ENCODE measurements at regions not wholly inside any gene's neighbourhood (a gene's known extent, or its start where the extent isn't known, plus 50 kb on each side); places are given as distances from the start of the nearest gene placed in this dataset.

- no peak overlapping the region for H3K18ac ChIP-seq (ENCODE audit: low read depth in 1 of 2, low read length in 2 of 2)
- no peak overlapping the region for H3K27ac ChIP-seq (ENCODE audit: low read length, poor library complexity, severe bottlenecking)
- H4K91ac ChIP-seq (ENCODE audit: low read length), result no peak overlapping the region
- H3K36me3 ChIP-seq (ENCODE audit: control insufficient read depth in 1 of 2, insufficient read depth in 2 of 2, low read depth in 1 of 2, low read length in 2 of 2), result no peaks in the 10 kb centered on the region
- no peak for DNase-seq
- H2BK15ac ChIP-seq (ENCODE audit: low read depth, poor library complexity, severe bottlenecking), result no peak overlapping the region
- no peak overlapping the region for H2AFZ ChIP-seq (ENCODE audit: low read depth, low read length)
- no peaks in the 10 kb centered on the region for H3K9me3 ChIP-seq (ENCODE audit: control insufficient read depth, low read length)
- no peak overlapping the region for H3K9ac ChIP-seq (ENCODE audit: low read length)
- H2AK5ac ChIP-seq (ENCODE audit: low read length, severe bottlenecking), result no peak overlapping the region
- peaks cover 13 to 17% of the 10 kb centered on the region in 2 experiments for H3K27me3 ChIP-seq (ENCODE audit: control insufficient read depth in 1 of 2, insufficient read depth in 1 of 2, low read length in 2 of 2)
- 81% methylated on average over 9 of the region's 9 CpGs for WGBS
- no peak overlapping the region for H3K4me3 ChIP-seq (ENCODE audit: insufficient read depth in 1 of 2, low read depth in 1 of 2, low read length in 2 of 2)
- H2BK5ac ChIP-seq (ENCODE audit: low read depth, low read length, poor library complexity, severe bottlenecking), result no peak overlapping the region
- H3K4me2 ChIP-seq (ENCODE audit: low read length, poor library complexity, severe bottlenecking), result no peak overlapping the region
- H4K8ac ChIP-seq (ENCODE audit: low read length), result no peak overlapping the region
- H3K79me1 ChIP-seq (replicated peaks; ENCODE audit: low read length, poor library complexity, severe bottlenecking), result no peaks in the 10 kb centered on the region
- H3K23ac ChIP-seq (ENCODE audit: low read length in 2 of 2), result no peak overlapping the region
- H2BK12ac ChIP-seq (ENCODE audit: low read length in 2 of 2), result no peak overlapping the region
- no peak overlapping the region for H3K14ac ChIP-seq (ENCODE audit: low read length in 2 of 2)
- H2BK120ac ChIP-seq (ENCODE audit: low read depth, low read length), result no peak overlapping the region
- H3K4me1 ChIP-seq (ENCODE audit: control insufficient read depth, insufficient read depth, low read depth, low read length), result no peaks in the 10 kb centered on the region
- H3K4ac ChIP-seq (ENCODE audit: low read depth in 1 of 2, low read length in 2 of 2), result no peak overlapping the region
Observed at GRCh38 chr16:54985156-54985555, 54.5 kb downstream of the IRX5 start.

- no peak overlapping the region for H2BK15ac ChIP-seq (ENCODE audit: low read depth, poor library complexity, severe bottlenecking)
- WGBS, result 77% methylated on average over 2 of the region's 3 CpGs
- no peak overlapping the region for H3K4ac ChIP-seq (ENCODE audit: low read depth in 1 of 2, low read length in 2 of 2)
- no peaks in the 10 kb centered on the region for H3K4me1 ChIP-seq (ENCODE audit: control insufficient read depth, insufficient read depth, low read depth, low read length)
- H3K9me3 ChIP-seq (ENCODE audit: control insufficient read depth, low read length), result no peaks in the 10 kb centered on the region
- H3K36me3 ChIP-seq (ENCODE audit: control insufficient read depth in 1 of 2, insufficient read depth in 2 of 2, low read depth in 1 of 2, low read length in 2 of 2), result no peaks in the 10 kb centered on the region
- no peak overlapping the region for H3K4me2 ChIP-seq (ENCODE audit: low read length, poor library complexity, severe bottlenecking)
- no peak overlapping the region for H3K4me3 ChIP-seq (ENCODE audit: insufficient read depth in 1 of 2, low read depth in 1 of 2, low read length in 2 of 2)
- H3K79me1 ChIP-seq (replicated peaks; ENCODE audit: low read length, poor library complexity, severe bottlenecking), result no peaks in the 10 kb centered on the region
- H4K8ac ChIP-seq (ENCODE audit: low read length), result no peak overlapping the region
- H3K27ac ChIP-seq (ENCODE audit: low read length, poor library complexity, severe bottlenecking), result no peak overlapping the region
- no peak overlapping the region for H3K14ac ChIP-seq (ENCODE audit: low read length in 2 of 2)
- no peak for DNase-seq
- H2BK5ac ChIP-seq (ENCODE audit: low read depth, low read length, poor library complexity, severe bottlenecking), result no peak overlapping the region
- H3K27me3 ChIP-seq (ENCODE audit: control insufficient read depth in 1 of 2, insufficient read depth in 1 of 2, low read length in 2 of 2), result peaks cover 13 to 17% of the 10 kb centered on the region in 2 experiments
- H2AFZ ChIP-seq (ENCODE audit: low read depth, low read length), result no peak overlapping the region
- no peak overlapping the region for H2BK12ac ChIP-seq (ENCODE audit: low read length in 2 of 2)
- H2AK5ac ChIP-seq (ENCODE audit: low read length, severe bottlenecking), result no peak overlapping the region
- H4K91ac ChIP-seq (ENCODE audit: low read length), result no peak overlapping the region
- H3K9ac ChIP-seq (ENCODE audit: low read length), result no peak overlapping the region
- H3K23ac ChIP-seq (ENCODE audit: low read length in 2 of 2), result no peak overlapping the region
- no peak overlapping the region for H3K18ac ChIP-seq (ENCODE audit: low read depth in 1 of 2, low read length in 2 of 2)
- no peak overlapping the region for H2BK120ac ChIP-seq (ENCODE audit: low read depth, low read length)
Observed at GRCh38 chr16:54985668-54986067, 55.0 kb downstream of the IRX5 start.

GRCh38 chr16:54986409-54986808 is 55.7 kb downstream of the IRX5 start:
- Histone ChIP-seq H2BK5ac (ENCODE audit: low read depth, low read length, poor library complexity, severe bottlenecking) (no peak overlapping the region), H3K27ac (ENCODE audit: low read length, poor library complexity, severe bottlenecking) (no peak overlapping the region), H2AFZ (ENCODE audit: low read depth, low read length) (no peak overlapping the region), H4K8ac (ENCODE audit: low read length) (no peak overlapping the region), H3K4ac (ENCODE audit: low read depth in 1 of 2, low read length in 2 of 2) (no peak overlapping the region), H3K9ac (ENCODE audit: low read length) (no peak overlapping the region), H3K79me1 (replicated peaks; ENCODE audit: low read length, poor library complexity, severe bottlenecking) (no peaks in the 10 kb centered on the region), H2BK15ac (ENCODE audit: low read depth, poor library complexity, severe bottlenecking) (no peak overlapping the region), H3K4me1 (ENCODE audit: control insufficient read depth, insufficient read depth, low read depth, low read length) (no peaks in the 10 kb centered on the region), H3K9me3 (ENCODE audit: control insufficient read depth, low read length) (no peaks in the 10 kb centered on the region), H3K23ac (ENCODE audit: low read length in 2 of 2) (no peak overlapping the region), H2AK5ac (ENCODE audit: low read length, severe bottlenecking) (no peak overlapping the region), H4K91ac (ENCODE audit: low read length) (no peak overlapping the region), H3K18ac (ENCODE audit: low read depth in 1 of 2, low read length in 2 of 2) (no peak overlapping the region), H3K27me3 (ENCODE audit: control insufficient read depth in 1 of 2, insufficient read depth in 1 of 2, low read length in 2 of 2) (peaks cover 13 to 17% of the 10 kb centered on the region in 2 experiments), H2BK12ac (ENCODE audit: low read length in 2 of 2) (no peak overlapping the region), H3K36me3 (ENCODE audit: control insufficient read depth in 1 of 2, insufficient read depth in 2 of 2, low read depth in 1 of 2, low read length in 2 of 2) (no peaks in the 10 kb centered on the region), H3K4me3 (ENCODE audit: insufficient read depth in 1 of 2, low read depth in 1 of 2, low read length in 2 of 2) (no peak overlapping the region), H3K14ac (ENCODE audit: low read length in 2 of 2) (no peak overlapping the region), H3K4me2 (ENCODE audit: low read length, poor library complexity, severe bottlenecking) (no peak overlapping the region), H2BK120ac (ENCODE audit: low read depth, low read length) (no peak overlapping the region)
- 88% methylated on average over 8 of the region's 8 CpGs for WGBS
- DNase-seq, result no peak

GRCh38 chr16:54987081-54987480 is 56.4 kb downstream of the IRX5 start:
- Histone ChIP-seq H2BK120ac (ENCODE audit: low read depth, low read length) (no peak overlapping the region), H3K4me2 (ENCODE audit: low read length, poor library complexity, severe bottlenecking) (no peak overlapping the region), H2AK5ac (ENCODE audit: low read length, severe bottlenecking) (no peak overlapping the region), H3K9me3 (ENCODE audit: control insufficient read depth, low read length) (no peaks in the 10 kb centered on the region), H3K4me1 (ENCODE audit: control insufficient read depth, insufficient read depth, low read depth, low read length) (no peaks in the 10 kb centered on the region), H2AFZ (ENCODE audit: low read depth, low read length) (no peak overlapping the region), H3K14ac (ENCODE audit: low read length in 2 of 2) (no peak overlapping the region), H3K79me1 (replicated peaks; ENCODE audit: low read length, poor library complexity, severe bottlenecking) (no peaks in the 10 kb centered on the region), H3K18ac (ENCODE audit: low read depth in 1 of 2, low read length in 2 of 2) (no peak overlapping the region), H3K23ac (ENCODE audit: low read length in 2 of 2) (no peak overlapping the region), H2BK5ac (ENCODE audit: low read depth, low read length, poor library complexity, severe bottlenecking) (no peak overlapping the region), H3K27ac (ENCODE audit: low read length, poor library complexity, severe bottlenecking) (no peak overlapping the region), H4K91ac (ENCODE audit: low read length) (no peak overlapping the region), H3K9ac (ENCODE audit: low read length) (no peak overlapping the region), H3K27me3 (ENCODE audit: control insufficient read depth in 1 of 2, insufficient read depth in 1 of 2, low read length in 2 of 2) (peaks cover 13 to 20% of the 10 kb centered on the region in 2 experiments), H2BK15ac (ENCODE audit: low read depth, poor library complexity, severe bottlenecking) (no peak overlapping the region), H4K8ac (ENCODE audit: low read length) (no peak overlapping the region), H3K4ac (ENCODE audit: low read depth in 1 of 2, low read length in 2 of 2) (no peak overlapping the region), H3K36me3 (ENCODE audit: control insufficient read depth in 1 of 2, insufficient read depth in 2 of 2, low read depth in 1 of 2, low read length in 2 of 2) (no peaks in the 10 kb centered on the region), H2BK12ac (ENCODE audit: low read length in 2 of 2) (no peak overlapping the region), H3K4me3 (ENCODE audit: insufficient read depth in 1 of 2, low read depth in 1 of 2, low read length in 2 of 2) (no peak overlapping the region)
- DNase-seq, result no peak
- WGBS, result 74% methylated on average over 14 of the region's 14 CpGs
